ENCODE measurements at regions not wholly inside any gene's neighbourhood (a gene's known extent, or its start where the extent isn't known, plus 50 kb on each side); places are given as distances from the start of the nearest gene placed in this dataset.

DNA sequence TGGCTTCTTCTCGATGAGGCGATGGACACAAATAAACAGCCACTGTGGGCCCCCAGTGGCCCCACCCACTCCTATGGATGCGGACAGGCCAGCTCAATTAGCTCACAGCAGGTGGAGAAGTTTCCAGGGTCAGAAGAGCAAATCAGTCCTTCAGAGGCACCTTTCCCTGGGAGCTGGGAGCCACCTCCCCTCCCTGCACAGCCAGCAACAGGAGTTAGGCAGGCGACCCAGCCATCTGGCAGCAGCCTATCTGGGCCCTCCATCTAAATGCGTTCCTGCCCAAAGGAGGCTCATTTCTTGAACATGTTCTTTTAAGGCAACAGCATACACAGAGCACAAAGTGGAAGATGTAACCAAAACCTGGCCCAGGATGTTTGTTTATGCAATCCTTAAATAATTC is 211.9 kb upstream of the ARRDC4 start:
- Histone ChIP-seq H3K36me3 (ENCODE audit: control insufficient read depth in 2 of 3, insufficient read depth in 3 of 3, low read length in 3 of 3) (no peaks in the 10 kb centered on the region), H3K4me3 (ENCODE audit: low read length) (no peak overlapping the region), H3K27ac (ENCODE audit: low read depth, low read length) (no peak overlapping the region), H3K27me3 (ENCODE audit: control insufficient read depth in 2 of 2, insufficient read depth in 2 of 2, low read length in 2 of 2) (no peaks in the 10 kb centered on the region), H3K9me3 (ENCODE audit: control insufficient read depth in 2 of 3, low read length in 3 of 3) (no peaks in the 10 kb centered on the region), H3K4me1 (ENCODE audit: control insufficient read depth in 2 of 2, insufficient read depth in 2 of 2, low read length in 2 of 2) (no peaks in the 10 kb centered on the region)
- no peaks in the 10 kb centered on the region for H3K36me3 Mint-ChIP-seq
- no peak overlapping the region for H3K27ac Mint-ChIP-seq
- intact Hi-C loops (cut with micrococcal nuclease) = no loop called here
- ChIA-PET POLR2A (no interaction called here), CTCF (no interaction called here)
- no peaks in the 10 kb centered on the region for H3K4me1 Mint-ChIP-seq
- H3K4me3 Mint-ChIP-seq = no peak overlapping the region
- DNase-seq = no peak
- no peak for ATAC-seq
- H3K27me3 Mint-ChIP-seq = peaks cover 0 to 42% (median 18%) of the 10 kb centered on the region in 5 donors
- H3K9me3 Mint-ChIP-seq = no peaks in the 10 kb centered on the region

DNA sequence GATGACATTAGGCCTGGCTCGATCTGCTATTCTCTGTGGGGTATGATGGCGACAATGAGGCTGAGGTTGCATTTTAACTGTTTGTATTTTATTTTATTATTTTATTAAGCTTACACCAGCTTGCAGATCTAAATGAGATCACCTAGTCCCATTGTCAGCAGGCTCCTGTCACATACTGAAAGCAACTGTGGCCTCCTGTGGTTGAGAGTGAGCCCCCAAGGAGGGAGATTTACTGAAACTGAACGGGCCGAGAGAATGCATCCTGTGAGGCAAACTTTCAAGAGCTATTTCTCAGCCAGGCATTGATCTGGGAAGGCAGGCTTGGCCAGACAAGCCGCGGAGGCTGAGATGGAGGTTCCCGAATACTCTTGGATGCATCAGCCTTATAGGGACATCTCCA is 210.4 kb upstream of the ARRDC4 start:
- H3K4me1 Mint-ChIP-seq = no peaks in the 10 kb centered on the region

DNA sequence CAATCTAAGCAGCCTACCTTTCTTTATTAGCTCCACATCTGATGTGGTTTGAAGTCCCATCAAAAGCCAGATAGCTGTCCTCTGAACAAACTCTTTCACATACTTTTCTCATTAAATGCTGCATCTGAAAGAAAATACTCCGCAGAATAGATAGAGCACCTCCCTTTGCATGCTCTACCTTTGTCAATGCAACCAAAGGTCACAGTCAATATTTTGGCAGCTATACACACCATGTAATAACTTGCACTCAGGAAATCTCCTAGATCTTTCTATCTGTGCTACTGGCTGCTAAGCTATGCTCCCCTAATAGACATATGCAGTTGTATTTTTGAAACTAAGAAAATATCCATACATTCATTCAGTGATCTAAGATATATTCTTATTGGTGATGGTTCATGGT is 204.8 kb upstream of the ARRDC4 start:
- H3K4me3 ChIP-seq (ENCODE audit: low read length) = no peak overlapping the region
- no peak for DNase-seq
- Mint-ChIP-seq H3K36me3 (no peaks in the 10 kb centered on the region), H3K9me3 (peaks cover 0 to 2% (median 0%) of the 10 kb centered on the region in 11 donors), H3K4me3 (no peak overlapping the region), H3K4me1 (peaks cover 0 to 4% (median 0%) of the 10 kb centered on the region in 7 donors), H3K27ac (no peak overlapping the region), H3K27me3 (peaks cover 2 to 40% (median 15%) of the 10 kb centered on the region in 5 donors)
- H3K27ac ChIP-seq (ENCODE audit: low read depth, low read length) = no peak overlapping the region
- H3K36me3 ChIP-seq (ENCODE audit: control insufficient read depth in 2 of 3, insufficient read depth in 3 of 3, low read length in 3 of 3) = no peaks in the 10 kb centered on the region
- no peaks in the 10 kb centered on the region for H3K9me3 ChIP-seq (ENCODE audit: control insufficient read depth in 2 of 3, low read length in 3 of 3)
- intact Hi-C loops (cut with micrococcal nuclease) = no loop called here
- ChIA-PET CTCF (no interaction called here), POLR2A (no interaction called here)
- H3K27me3 ChIP-seq (ENCODE audit: control insufficient read depth in 2 of 2, insufficient read depth in 2 of 2, low read length in 2 of 2) = no peaks in the 10 kb centered on the region
- ATAC-seq = no peak
- no peaks in the 10 kb centered on the region for H3K4me1 ChIP-seq (ENCODE audit: control insufficient read depth in 2 of 2, insufficient read depth in 2 of 2, low read length in 2 of 2)

More for the DNA sequence above, 210.4 kb upstream of the ARRDC4 start:
- Mint-ChIP-seq H3K4me3 (no peak overlapping the region), H3K9me3 (no peaks in the 10 kb centered on the region), H3K27me3 (peaks cover 0 to 38% (median 18%) of the 10 kb centered on the region in 5 donors), H3K36me3 (no peaks in the 10 kb centered on the region), H3K27ac (no peak overlapping the region)
- intact Hi-C loops (cut with micrococcal nuclease) = no loop called here
- POLR2A ChIA-PET = no interaction called here
- H3K27me3 ChIP-seq (ENCODE audit: control insufficient read depth in 2 of 2, insufficient read depth in 2 of 2, low read length in 2 of 2) = no peaks in the 10 kb centered on the region
- H3K36me3 ChIP-seq (ENCODE audit: control insufficient read depth in 2 of 3, insufficient read depth in 3 of 3, low read length in 3 of 3) = no peaks in the 10 kb centered on the region
- ATAC-seq (no peak), DNase-seq (no peak)
- H3K9me3 ChIP-seq (ENCODE audit: control insufficient read depth in 2 of 3, low read length in 3 of 3) = no peaks in the 10 kb centered on the region
- H3K4me3 ChIP-seq (ENCODE audit: low read length) = no peak overlapping the region
- CTCF ChIA-PET = no interaction called here
- H3K4me1 ChIP-seq (ENCODE audit: control insufficient read depth in 2 of 2, insufficient read depth in 2 of 2, low read length in 2 of 2) = no peaks in the 10 kb centered on the region
- no peak overlapping the region for H3K27ac ChIP-seq (ENCODE audit: low read depth, low read length)

- Histone ChIP-seq H3K27ac (ENCODE audit: low read depth, low read length) (no peak overlapping the region), H3K4me1 (ENCODE audit: control insufficient read depth in 2 of 2, insufficient read depth in 2 of 2, low read length in 2 of 2) (no peaks in the 10 kb centered on the region), H3K4me3 (ENCODE audit: low read length) (no peak overlapping the region), H3K27me3 (ENCODE audit: control insufficient read depth in 2 of 2, insufficient read depth in 2 of 2, low read length in 2 of 2) (no peaks in the 10 kb centered on the region), H3K9me3 (ENCODE audit: control insufficient read depth in 2 of 3, low read length in 3 of 3) (no peaks in the 10 kb centered on the region), H3K36me3 (ENCODE audit: control insufficient read depth in 2 of 3, insufficient read depth in 3 of 3, low read length in 3 of 3) (no peaks in the 10 kb centered on the region)
- no peak for ATAC-seq
- peaks cover 0 to 4% (median 0%) of the 10 kb centered on the region in 7 donors for H3K4me1 Mint-ChIP-seq
- ChIA-PET CTCF (no interaction called here), POLR2A (no interaction called here)
- H3K4me3 Mint-ChIP-seq = no peak overlapping the region
- intact Hi-C loops (cut with micrococcal nuclease) = no loop called here
- DNase-seq = no peak
- H3K27me3 Mint-ChIP-seq = peaks cover 2 to 32% (median 17%) of the 10 kb centered on the region in 5 donors
- H3K9me3 Mint-ChIP-seq = peaks cover 0 to 2% (median 0%) of the 10 kb centered on the region in 11 donors
- H3K27ac Mint-ChIP-seq = no peak overlapping the region
- H3K36me3 Mint-ChIP-seq = no peaks in the 10 kb centered on the region
Measured at GRCh38 chr15:97759363-97759762, 201.1 kb upstream of the ARRDC4 start.

GRCh38 chr15:97761110-97761509 is 199.4 kb upstream of the ARRDC4 start:
- ATAC-seq (no peak), DNase-seq (no peak)
- Histone ChIP-seq H3K27ac (ENCODE audit: low read depth, low read length) (no peak overlapping the region), H3K4me1 (ENCODE audit: control insufficient read depth in 2 of 2, insufficient read depth in 2 of 2, low read length in 2 of 2) (no peaks in the 10 kb centered on the region), H3K4me3 (ENCODE audit: low read length) (no peak overlapping the region), H3K36me3 (ENCODE audit: control insufficient read depth in 2 of 3, insufficient read depth in 3 of 3, low read length in 3 of 3) (no peaks in the 10 kb centered on the region), H3K9me3 (ENCODE audit: control insufficient read depth in 2 of 3, low read length in 3 of 3) (no peaks in the 10 kb centered on the region), H3K27me3 (ENCODE audit: control insufficient read depth in 2 of 2, insufficient read depth in 2 of 2, low read length in 2 of 2) (no peaks in the 10 kb centered on the region)
- Mint-ChIP-seq H3K27me3 (peaks cover 0 to 27% (median 19%) of the 10 kb centered on the region in 5 donors), H3K4me1 (no peaks in the 10 kb centered on the region), H3K27ac (no peak overlapping the region), H3K36me3 (no peaks in the 10 kb centered on the region), H3K9me3 (peaks cover 0 to 2% (median 0%) of the 10 kb centered on the region in 11 donors), H3K4me3 (no peak overlapping the region)
- CTCF ChIA-PET = no interaction called here
- intact Hi-C loops (cut with micrococcal nuclease) = no loop called here
- POLR2A ChIA-PET = no interaction called here

- no peaks in the 10 kb centered on the region for H3K36me3 ChIP-seq (ENCODE audit: control insufficient read depth in 2 of 3, insufficient read depth in 3 of 3, low read length in 3 of 3)
- H3K27me3 ChIP-seq (ENCODE audit: control insufficient read depth in 2 of 2, insufficient read depth in 2 of 2, low read length in 2 of 2) = no peaks in the 10 kb centered on the region
- peaks cover 0 to 9% (median 0%) of the 10 kb centered on the region in 5 donors for H3K27me3 Mint-ChIP-seq
- no peak for ATAC-seq
- POLR2A ChIA-PET = no interaction called here
- H3K27ac ChIP-seq (ENCODE audit: low read depth, low read length) = no peak overlapping the region
- H3K9me3 ChIP-seq (ENCODE audit: control insufficient read depth in 2 of 3, low read length in 3 of 3) = no peaks in the 10 kb centered on the region
- intact Hi-C loops (cut with micrococcal nuclease) = no loop called here
- CTCF ChIA-PET = no interaction called here
- no peaks in the 10 kb centered on the region for H3K4me1 ChIP-seq (ENCODE audit: control insufficient read depth in 2 of 2, insufficient read depth in 2 of 2, low read length in 2 of 2)
- H3K4me3 Mint-ChIP-seq = no peak overlapping the region
- DNase-seq = no peak
- H3K9me3 Mint-ChIP-seq = no peaks in the 10 kb centered on the region
- H3K27ac Mint-ChIP-seq = no peak overlapping the region
- no peaks in the 10 kb centered on the region for H3K4me1 Mint-ChIP-seq
- H3K36me3 Mint-ChIP-seq = no peaks in the 10 kb centered on the region
- H3K4me3 ChIP-seq (ENCODE audit: low read length) = no peak overlapping the region
Measured at GRCh38 chr15:97783240-97783639, 177.3 kb upstream of the ARRDC4 start.

- Histone ChIP-seq H3K36me3 (ENCODE audit: control insufficient read depth in 2 of 3, insufficient read depth in 3 of 3, low read length in 3 of 3) (no peaks in the 10 kb centered on the region), H3K4me1 (ENCODE audit: control insufficient read depth in 2 of 2, insufficient read depth in 2 of 2, low read length in 2 of 2) (no peaks in the 10 kb centered on the region), H3K4me3 (ENCODE audit: low read length) (no peak overlapping the region), H3K9me3 (ENCODE audit: control insufficient read depth in 2 of 3, low read length in 3 of 3) (no peaks in the 10 kb centered on the region), H3K27me3 (ENCODE audit: control insufficient read depth in 2 of 2, insufficient read depth in 2 of 2, low read length in 2 of 2) (no peaks in the 10 kb centered on the region), H3K27ac (ENCODE audit: low read depth, low read length) (no peak overlapping the region)
- no peak for ATAC-seq
- H3K36me3 Mint-ChIP-seq = no peaks in the 10 kb centered on the region
- POLR2A ChIA-PET = no interaction called here
- H3K9me3 Mint-ChIP-seq = peaks cover 0 to 3% (median 0%) of the 10 kb centered on the region in 11 donors
- intact Hi-C loops (cut with micrococcal nuclease) = no loop called here
- DNase-seq = no peak
- H3K27me3 Mint-ChIP-seq = peaks cover 0 to 13% (median 0%) of the 10 kb centered on the region in 5 donors
- CTCF ChIA-PET = interaction anchor here (0.7 kb wide), 1 partner anchor 13 kb away, joined by 4 read pairs; no protein-coding TSS in a partner anchor
- H3K27ac Mint-ChIP-seq = no peak overlapping the region
- no peak overlapping the region for H3K4me3 Mint-ChIP-seq
- no peaks in the 10 kb centered on the region for H3K4me1 Mint-ChIP-seq
Measured at GRCh38 chr15:97786741-97787140, 173.8 kb upstream of the ARRDC4 start.
